ENCODE measurements at regions not wholly inside any gene's neighbourhood (a gene's known extent, or its start where the extent isn't known, plus 50 kb on each side); places are given as distances from the start of the nearest gene placed in this dataset.

DNA sequence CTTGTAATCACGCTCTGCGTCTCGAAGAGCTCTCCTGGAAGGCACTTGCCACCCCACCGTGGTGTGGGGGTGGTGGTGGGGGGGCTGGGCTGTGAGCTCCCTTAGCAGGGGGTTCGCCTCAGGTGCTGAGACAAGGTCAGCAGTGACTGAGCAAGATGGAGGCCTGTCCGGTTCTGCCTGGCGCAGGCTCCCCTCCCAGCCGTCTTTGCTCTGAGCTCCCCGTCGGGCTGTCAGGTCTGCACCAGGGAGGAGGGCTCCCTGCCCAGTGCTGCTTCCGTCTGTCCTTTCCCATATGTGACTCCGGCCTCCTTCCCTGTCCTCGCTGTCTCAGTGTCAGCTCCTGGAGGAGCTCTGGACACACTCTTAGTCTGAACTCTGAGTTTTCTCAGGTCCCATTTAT is 80.0 kb downstream of the PLXNA1 start:
- Mint-ChIP-seq H3K9me3 (no peaks in the 10 kb centered on the region), H3K27me3 (peaks cover 35% of the 10 kb centered on the region), H3K27ac (no peak overlapping the region), H3K36me3 (ENCODE audit: low read depth) (no peaks in the 10 kb centered on the region), H3K4me3 (no peak overlapping the region), H3K4me1 (no peaks in the 10 kb centered on the region)
- ATAC-seq (ENCODE audit: low read depth) (no peak), DNase-seq (no peak)
- ChIA-PET POLR2A (no interaction called here), CTCF (no interaction called here)
- TF ChIP-seq, protein P1, sequence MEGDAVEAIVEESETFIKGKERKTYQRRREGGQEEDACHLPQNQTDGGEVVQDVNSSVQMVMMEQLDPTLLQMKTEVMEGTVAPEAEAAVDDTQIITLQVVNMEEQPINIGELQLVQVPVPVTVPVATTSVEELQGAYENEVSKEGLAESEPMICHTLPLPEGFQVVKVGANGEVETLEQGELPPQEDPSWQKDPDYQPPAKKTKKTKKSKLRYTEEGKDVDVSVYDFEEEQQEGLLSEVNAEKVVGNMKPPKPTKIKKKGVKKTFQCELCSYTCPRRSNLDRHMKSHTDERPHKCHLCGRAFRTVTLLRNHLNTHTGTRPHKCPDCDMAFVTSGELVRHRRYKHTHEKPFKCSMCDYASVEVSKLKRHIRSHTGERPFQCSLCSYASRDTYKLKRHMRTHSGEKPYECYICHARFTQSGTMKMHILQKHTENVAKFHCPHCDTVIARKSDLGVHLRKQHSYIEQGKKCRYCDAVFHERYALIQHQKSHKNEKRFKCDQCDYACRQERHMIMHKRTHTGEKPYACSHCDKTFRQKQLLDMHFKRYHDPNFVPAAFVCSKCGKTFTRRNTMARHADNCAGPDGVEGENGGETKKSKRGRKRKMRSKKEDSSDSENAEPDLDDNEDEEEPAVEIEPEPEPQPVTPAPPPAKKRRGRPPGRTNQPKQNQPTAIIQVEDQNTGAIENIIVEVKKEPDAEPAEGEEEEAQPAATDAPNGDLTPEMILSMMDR (IDR thresholded peaks at IDR 0.05), result no peak
- intact Hi-C loops (cut with micrococcal nuclease), result no loop called here

DNA sequence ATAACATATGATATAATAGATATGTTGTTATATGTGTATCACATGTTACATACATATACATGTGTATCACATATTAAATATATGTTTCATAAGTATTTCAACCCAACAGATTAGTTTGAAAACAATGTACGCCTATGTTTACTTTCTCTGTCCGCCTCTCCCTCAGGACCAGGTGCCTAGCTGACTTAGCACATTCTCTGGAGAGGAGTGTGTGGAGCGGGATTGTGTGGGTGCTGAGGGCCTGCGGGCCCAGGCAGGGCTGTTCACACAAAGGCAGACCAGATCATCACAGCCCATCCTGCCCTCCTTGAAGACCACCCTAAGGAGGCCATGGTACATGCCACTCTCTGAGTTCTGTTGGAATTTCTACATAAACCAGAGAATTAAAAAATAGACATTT is 81.0 kb downstream of the PLXNA1 start:
- POLR2A ChIA-PET, result no interaction called here
- TF ChIP-seq, protein P1 (IDR thresholded peaks at IDR 0.05), result no peak
- no peak overlapping the region for H3K27ac Mint-ChIP-seq
- no peaks in the 10 kb centered on the region for H3K36me3 Mint-ChIP-seq (ENCODE audit: low read depth)
- intact Hi-C loops (cut with micrococcal nuclease), result no loop called here
- ATAC-seq (ENCODE audit: low read depth) (no peak), DNase-seq (no peak)
- peaks cover 43% of the 10 kb centered on the region for H3K27me3 Mint-ChIP-seq
- no peak overlapping the region for H3K4me3 Mint-ChIP-seq
- CTCF ChIA-PET, result no interaction called here
- no peaks in the 10 kb centered on the region for H3K4me1 Mint-ChIP-seq
- H3K9me3 Mint-ChIP-seq, result no peaks in the 10 kb centered on the region

DNA sequence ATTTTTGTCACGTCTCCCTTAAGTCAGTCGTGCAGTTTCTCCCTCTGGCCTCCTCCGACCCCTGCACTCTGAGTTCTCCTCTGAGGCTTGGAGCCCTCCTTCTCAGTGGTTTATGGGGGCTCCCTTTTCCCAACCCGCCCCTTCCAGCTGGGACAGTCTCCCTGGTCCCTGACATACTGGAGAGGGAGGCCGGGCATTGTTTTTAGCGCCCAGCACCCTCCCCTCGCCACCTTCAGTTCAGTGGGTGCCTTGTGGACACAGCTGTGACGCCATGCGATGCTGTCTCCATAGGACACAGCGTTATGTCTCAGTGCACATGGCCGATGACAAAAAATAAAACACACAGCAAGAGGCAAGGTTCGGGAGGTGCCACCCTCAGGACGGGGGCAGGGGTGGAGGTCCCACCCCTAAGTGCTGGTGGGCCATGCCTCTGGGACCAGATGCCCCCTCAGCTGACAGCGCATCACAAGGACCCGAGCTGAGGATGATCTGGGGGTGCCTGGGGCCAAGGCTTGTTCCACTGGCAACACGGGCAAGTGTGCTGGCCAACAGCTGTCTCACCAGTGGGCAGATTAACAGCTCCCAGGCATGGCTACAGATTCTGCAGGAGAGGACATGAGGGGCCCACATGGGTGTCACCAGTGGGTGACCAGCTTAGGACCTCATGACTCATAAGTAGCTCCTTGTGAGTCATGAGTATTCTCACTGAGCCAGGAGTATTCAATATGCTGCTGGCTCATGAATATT is 81.6 kb downstream of the PLXNA1 start:
- ChIA-PET POLR2A (no interaction called here), CTCF (no interaction called here)
- intact Hi-C loops (cut with micrococcal nuclease), result no loop called here
- TF ChIP-seq, protein P1 (IDR thresholded peaks at IDR 0.05), result no peak
- Mint-ChIP-seq H3K4me1 (no peaks in the 10 kb centered on the region), H3K27me3 (peaks cover 49% of the 10 kb centered on the region), H3K9me3 (no peaks in the 10 kb centered on the region), H3K27ac (no peak overlapping the region), H3K36me3 (ENCODE audit: low read depth) (no peaks in the 10 kb centered on the region), H3K4me3 (no peak overlapping the region)
- ATAC-seq (ENCODE audit: low read depth), result no peak
- DNase-seq, result no peak

DNA sequence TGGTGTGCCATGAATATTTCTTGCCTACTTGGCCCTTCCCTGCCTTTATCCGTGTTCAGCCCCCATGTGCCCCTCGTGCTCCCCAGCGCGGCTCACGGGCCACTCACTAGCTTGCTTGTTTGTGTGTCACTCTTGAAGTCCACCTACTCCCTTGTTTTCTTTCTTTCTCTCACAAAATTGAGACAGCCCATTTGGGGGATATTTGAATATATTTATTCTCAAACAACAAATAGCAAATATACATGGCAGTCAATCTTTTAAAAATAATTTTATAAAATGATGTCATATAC is 82.2 kb downstream of the PLXNA1 start:
- Mint-ChIP-seq H3K9me3 (no peaks in the 10 kb centered on the region), H3K27me3 (peaks cover 51% of the 10 kb centered on the region), H3K4me1 (no peaks in the 10 kb centered on the region), H3K36me3 (ENCODE audit: low read depth) (no peaks in the 10 kb centered on the region), H3K27ac (no peak overlapping the region), H3K4me3 (no peak overlapping the region)
- TF ChIP-seq, protein P1 (IDR thresholded peaks at IDR 0.05), result no peak
- CTCF ChIA-PET, result no interaction called here
- no peak for ATAC-seq (ENCODE audit: low read depth)
- intact Hi-C loops (cut with micrococcal nuclease), result no loop called here
- POLR2A ChIA-PET, result no interaction called here
- no peak for DNase-seq

DNA sequence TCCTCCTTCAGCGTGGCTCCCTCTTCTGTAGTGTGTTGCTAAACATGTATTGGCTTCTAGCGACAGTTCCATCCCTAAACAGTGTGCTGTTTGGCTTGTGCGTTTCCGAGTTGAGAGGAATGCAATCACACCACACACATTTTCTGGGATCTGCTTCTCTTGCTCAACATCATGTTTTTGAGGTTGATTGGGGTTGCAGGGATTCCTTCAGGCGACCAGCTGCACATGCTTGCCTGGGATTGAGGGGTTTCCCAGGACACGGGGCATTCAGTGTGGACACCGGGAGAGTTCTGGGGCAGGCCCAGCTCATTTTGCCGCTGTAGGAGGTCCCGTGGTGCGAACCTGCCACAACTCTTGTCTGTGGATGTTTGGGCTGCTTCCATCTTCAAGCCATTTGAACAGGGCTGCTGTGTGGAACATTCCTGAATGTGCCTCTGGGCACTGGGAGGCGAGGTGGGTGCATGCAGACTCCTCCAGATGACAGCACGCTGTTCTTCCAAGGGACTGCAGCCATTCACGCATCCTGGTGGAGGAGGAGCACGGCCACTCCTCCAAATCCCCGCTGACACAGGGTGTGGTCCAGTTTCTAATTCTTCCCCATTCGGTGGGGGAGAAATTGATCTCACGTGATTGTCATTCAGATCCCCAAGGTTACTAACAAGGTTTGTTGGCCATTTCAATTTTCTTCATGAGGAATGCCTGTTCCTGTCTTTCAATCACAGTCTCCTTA is 82.8 kb downstream of the PLXNA1 start:
- ATAC-seq (ENCODE audit: low read depth) (no peak), DNase-seq (no peak)
- intact Hi-C loops (cut with micrococcal nuclease), result no loop called here
- Mint-ChIP-seq H3K4me3 (no peak overlapping the region), H3K36me3 (ENCODE audit: low read depth) (no peaks in the 10 kb centered on the region), H3K27ac (no peak overlapping the region), H3K27me3 (peaks cover 54% of the 10 kb centered on the region), H3K4me1 (no peaks in the 10 kb centered on the region), H3K9me3 (no peaks in the 10 kb centered on the region)
- ChIA-PET POLR2A (no interaction called here), CTCF (no interaction called here)
- TF ChIP-seq, protein P1 (IDR thresholded peaks at IDR 0.05), result no peak
